H9 (cell line): ENCODE measurements at regions not wholly inside any gene's neighbourhood (a gene's known extent, or its start where the extent isn't known, plus 50 kb on each side); places are given as distances from the start of the nearest gene placed in this dataset.

Source experiments
- DNase-seq: peaks from one replicate; pipeline ENCODE4 v3.0.0-alpha.2; 2017
- H2AFZ ChIP-seq: one replicate; pipeline ENCODE4 v1.6.1; 2013; ENCODE audit warnings: mild to moderate bottlenecking, low read length, control low read depth, moderate library complexity
- H2AK5ac ChIP-seq: 2 replicates; pipeline ENCODE4 v1.6.1; 2013; ENCODE audit warnings: low read length, control low read depth, mixed read lengths; ENCODE audit not compliant: insufficient read length
- H2BK120ac ChIP-seq: one replicate; pipeline ENCODE4 v1.6.1; 2013; ENCODE audit warnings: low read depth, mild to moderate bottlenecking, low read length, control low read depth, inconsistent platforms; ENCODE audit not compliant: poor library complexity, severe bottlenecking
- H2BK12ac ChIP-seq: 2 replicates; pipeline ENCODE4 v1.6.1; 2013; ENCODE audit warnings: low read length, control low read depth, mixed read lengths, low read depth; ENCODE audit not compliant: insufficient read length
- H2BK15ac ChIP-seq: 2 replicates; pipeline ENCODE4 v1.6.1; 2013; ENCODE audit warnings: low read depth, low read length, control low read depth
- H2BK20ac ChIP-seq: one replicate; pipeline ENCODE4 v1.6.1; 2013; ENCODE audit warnings: low read depth, mild to moderate bottlenecking, low read length, control low read depth, inconsistent platforms; ENCODE audit not compliant: poor library complexity, severe bottlenecking
- H2BK5ac ChIP-seq: 2 replicates; pipeline ENCODE4 v1.6.1; 2013; ENCODE audit warnings: low read length, control low read depth, mixed read lengths; ENCODE audit not compliant: insufficient read length
- H3K14ac ChIP-seq: 2 replicates; pipeline ENCODE4 v1.6.1; 2013; ENCODE audit warnings: low read length, control low read depth; ENCODE audit not compliant: insufficient read depth
- H3K18ac ChIP-seq: 2 replicates; pipeline ENCODE4 v1.6.1; 2013; ENCODE audit warnings: low read depth, mild to moderate bottlenecking, mixed read lengths, low read length, control low read depth; ENCODE audit not compliant: insufficient read length
- H3K23ac ChIP-seq: 2 replicates; pipeline ENCODE4 v1.6.1; 2013; ENCODE audit warnings: low read length, control low read depth, mixed read lengths, low read depth; ENCODE audit not compliant: insufficient read length
- H3K23me2 ChIP-seq: 2 replicates; pipeline ENCODE4 v1.6.1; 2013; ENCODE audit warnings: low read depth, mild to moderate bottlenecking, mixed read lengths, low read length, control low read depth; ENCODE audit not compliant: insufficient read length, poor library complexity, severe bottlenecking
- H3K27ac ChIP-seq: 2 replicates; pipeline ENCODE4 v1.5.1; 2013; ENCODE audit warnings: low read length, control low read depth, mixed read lengths, low read depth; ENCODE audit not compliant: insufficient read length
- H3K27me3 ChIP-seq: 2 replicates; pipeline ENCODE4 v1.6.1; 2013; ENCODE audit warnings: low read length, control low read depth, inconsistent platforms; ENCODE audit not compliant: insufficient read depth
- H3K4ac ChIP-seq: 2 replicates; pipeline ENCODE4 v1.6.1; 2013; ENCODE audit warnings: low read depth, mild to moderate bottlenecking, control low read depth, inconsistent platforms, low read length, moderate library complexity
- H3K4me1 ChIP-seq: 2 replicates; pipeline ENCODE4 v1.6.1; 2013; ENCODE audit warnings: low read length, control low read depth, inconsistent platforms; ENCODE audit not compliant: insufficient read depth
- H3K4me2 ChIP-seq: 2 replicates; pipeline ENCODE4 v1.6.1; 2013; ENCODE audit warnings: low read length, control low read depth, mixed read lengths; ENCODE audit not compliant: insufficient read length, insufficient read depth
- H3K56ac ChIP-seq: 2 replicates; pipeline ENCODE4 v1.6.1; 2013; ENCODE audit warnings: low read depth, mild to moderate bottlenecking, mixed read lengths, low read length, control low read depth; ENCODE audit not compliant: insufficient read length
- H3K79me1 ChIP-seq: 2 replicates; pipeline ENCODE4 v1.6.1; 2013; ENCODE audit warnings: low read depth, mild to moderate bottlenecking, moderate library complexity, low read length, control low read depth, inconsistent platforms; ENCODE audit not compliant: insufficient read depth, poor library complexity, severe bottlenecking
- H3K79me2 ChIP-seq: 2 replicates; pipeline ENCODE4 v1.6.1; 2013; ENCODE audit warnings: low read length, control low read depth, inconsistent platforms; ENCODE audit not compliant: insufficient read depth
- H3K9ac ChIP-seq: 2 replicates; pipeline ENCODE4 v1.6.1; 2013; ENCODE audit warnings: low read length, control low read depth, mixed read lengths; ENCODE audit not compliant: insufficient read length; ENCODE audit errors: extremely low read depth
- H3K9me3 ChIP-seq: one replicate; pipeline ENCODE4 v1.6.1; 2013; ENCODE audit warnings: low read depth, low read length, inconsistent platforms; ENCODE audit not compliant: control insufficient read depth
- H3T11ph ChIP-seq: one replicate; pipeline ENCODE4 v1.6.1; 2013; ENCODE audit warnings: mild to moderate bottlenecking, low read length, control low read depth, inconsistent platforms
- H4K20me1 ChIP-seq: one replicate; pipeline ENCODE4 v1.6.1; 2013; ENCODE audit not compliant: control insufficient read depth, insufficient read length, insufficient read depth
- H4K5ac ChIP-seq: 2 replicates; pipeline ENCODE4 v1.6.1; 2013; ENCODE audit warnings: low read depth, mild to moderate bottlenecking, mixed read lengths, low read length, control low read depth; ENCODE audit not compliant: insufficient read length
- H4K8ac ChIP-seq: replicated peaks from 2 replicates; pipeline ENCODE4 v1.6.1; 2013; ENCODE audit warnings: low read length, control low read depth, mixed read lengths, low read depth; ENCODE audit not compliant: insufficient read length
- H4K91ac ChIP-seq: 2 replicates; pipeline ENCODE4 v1.6.1; 2013; ENCODE audit warnings: low read depth, mild to moderate bottlenecking, moderate library complexity, mixed read lengths, low read length, control low read depth; ENCODE audit not compliant: insufficient read length
- H3K27ac Mint-ChIP-seq, 3 experiments: 2 replicates in 2 of 3; 3 replicates in 1 of 3; pipeline ENCODE4 v1.8.0; 2020 to 2021; ENCODE audit warnings: mixed read lengths in 3 of 3, mild to moderate bottlenecking in 1 of 3, moderate library complexity in 1 of 3
- H3K27me3 Mint-ChIP-seq: 2 replicates; pipeline ENCODE4 v1.8.0; 2021; ENCODE audit warnings: low read depth, mild to moderate bottlenecking, moderate library complexity, mixed read lengths
- H3K36me3 Mint-ChIP-seq, 3 experiments: 2 replicates in 2 of 3; 3 replicates in 1 of 3; pipeline ENCODE4 v1.8.0; 2020 to 2021; ENCODE audit warnings: low read depth in 3 of 3, mixed read lengths in 3 of 3; ENCODE audit not compliant: insufficient read depth in 1 of 3
- H3K4me1 Mint-ChIP-seq, 2 experiments: 2 replicates each; pipeline ENCODE4 v1.8.0; 2020; ENCODE audit warnings: mixed read lengths in 2 of 2
- H3K4me3 Mint-ChIP-seq, 2 experiments: 2 replicates in 1 of 2; 3 replicates in 1 of 2; pipeline ENCODE4 v1.8.0; 2020 to 2021; ENCODE audit warnings: mild to moderate bottlenecking in 2 of 2, mixed read lengths in 2 of 2, moderate library complexity in 1 of 2
- H3K9me3 Mint-ChIP-seq, 2 experiments: 2 replicates in 1 of 2; 3 replicates in 1 of 2; pipeline ENCODE4 v1.8.0; 2020; ENCODE audit warnings: mild to moderate bottlenecking in 2 of 2, mixed read lengths in 2 of 2, moderate library complexity in 1 of 2
- WGBS: extraction: QIAGEN DNeasy Blood & Tissue Kit; methylation state at CpG from one replicate; pipeline ENCODE4 v1.1.7; 2013; ENCODE audit warnings: missing lambda C conversion rate, low lambda C conversion rate, mixed read lengths; ENCODE audit not compliant: insufficient read length; ENCODE audit errors: extremely low coverage; 5-methylcytosine and 5-hydroxymethylcytosine counted together
- TF ChIP-seq, protein P1 (sequence below): fragments of 200-600 bp; sonication (generic); conservative IDR thresholded peaks from 3 replicates; pipeline ENCODE4 v1.8.0; 2021; ENCODE audit warnings: antibody characterized with exemption, mild to moderate bottlenecking

DNA sequence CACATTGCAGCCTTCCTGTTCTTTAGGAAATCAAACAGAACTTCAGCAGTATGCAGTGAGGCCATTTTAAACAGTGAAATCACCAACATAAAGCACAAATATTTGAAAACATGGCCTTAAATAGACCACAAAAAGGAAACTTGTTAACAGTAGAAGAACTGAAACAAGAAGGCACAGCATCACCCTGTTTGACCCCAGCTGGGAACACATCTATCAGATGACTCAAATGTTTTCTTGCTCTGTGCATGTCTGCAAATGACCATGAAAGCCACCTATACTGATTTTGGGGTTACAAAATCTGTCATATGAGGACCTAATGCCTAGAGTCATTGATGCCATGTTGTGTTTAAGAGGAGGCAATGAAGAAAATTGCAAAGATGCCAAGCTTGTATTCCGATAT lies 123.8 kb upstream of the ADGRF1 start:
- H3K23ac ChIP-seq = no peak overlapping the region
- TF ChIP-seq, protein P1, sequence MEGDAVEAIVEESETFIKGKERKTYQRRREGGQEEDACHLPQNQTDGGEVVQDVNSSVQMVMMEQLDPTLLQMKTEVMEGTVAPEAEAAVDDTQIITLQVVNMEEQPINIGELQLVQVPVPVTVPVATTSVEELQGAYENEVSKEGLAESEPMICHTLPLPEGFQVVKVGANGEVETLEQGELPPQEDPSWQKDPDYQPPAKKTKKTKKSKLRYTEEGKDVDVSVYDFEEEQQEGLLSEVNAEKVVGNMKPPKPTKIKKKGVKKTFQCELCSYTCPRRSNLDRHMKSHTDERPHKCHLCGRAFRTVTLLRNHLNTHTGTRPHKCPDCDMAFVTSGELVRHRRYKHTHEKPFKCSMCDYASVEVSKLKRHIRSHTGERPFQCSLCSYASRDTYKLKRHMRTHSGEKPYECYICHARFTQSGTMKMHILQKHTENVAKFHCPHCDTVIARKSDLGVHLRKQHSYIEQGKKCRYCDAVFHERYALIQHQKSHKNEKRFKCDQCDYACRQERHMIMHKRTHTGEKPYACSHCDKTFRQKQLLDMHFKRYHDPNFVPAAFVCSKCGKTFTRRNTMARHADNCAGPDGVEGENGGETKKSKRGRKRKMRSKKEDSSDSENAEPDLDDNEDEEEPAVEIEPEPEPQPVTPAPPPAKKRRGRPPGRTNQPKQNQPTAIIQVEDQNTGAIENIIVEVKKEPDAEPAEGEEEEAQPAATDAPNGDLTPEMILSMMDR = no peak
- no peak overlapping the region for H4K91ac ChIP-seq
- H3K9ac ChIP-seq = no peak overlapping the region
- H3K9me3 ChIP-seq = no peaks in the 10 kb centered on the region
- DNase-seq = no peak
- no peak overlapping the region for H3K14ac ChIP-seq
- no peaks in the 10 kb centered on the region for H3K23me2 ChIP-seq
- no peaks in the 10 kb centered on the region for H3K27me3 ChIP-seq
- no peak overlapping the region for H2AFZ ChIP-seq
- no peak overlapping the region for H3K18ac ChIP-seq
- Mint-ChIP-seq H3K27me3 (no peaks in the 10 kb centered on the region), H3K4me1 (peaks cover 16 to 18% of the 10 kb centered on the region in 2 experiments), H3K36me3 (no peaks in the 10 kb centered on the region), H3K27ac (no peak overlapping the region), H3K9me3 (no peaks in the 10 kb centered on the region), H3K4me3 (no peak overlapping the region)
- H4K20me1 ChIP-seq = no peaks in the 10 kb centered on the region
- H2BK120ac ChIP-seq = no peak overlapping the region
- no peak overlapping the region for H2BK12ac ChIP-seq
- no peak overlapping the region for H3K4ac ChIP-seq
- H3K79me2 ChIP-seq = no peaks in the 10 kb centered on the region
- no peak overlapping the region for H4K8ac ChIP-seq
- H2BK20ac ChIP-seq = no peak overlapping the region
- no peaks in the 10 kb centered on the region for H3K79me1 ChIP-seq
- no CpG with 5 or more reads among the region's 1 CpG for WGBS
- H3T11ph ChIP-seq = no peak overlapping the region
- no peak overlapping the region for H3K56ac ChIP-seq
- H2BK15ac ChIP-seq = no peak overlapping the region
- H3K4me2 ChIP-seq = no peak overlapping the region
- no peaks in the 10 kb centered on the region; the same call in 1 of the 2 replicates for H3K4me1 ChIP-seq
- H4K5ac ChIP-seq = no peak overlapping the region
- no peak overlapping the region for H2BK5ac ChIP-seq
- no peak overlapping the region for H2AK5ac ChIP-seq
- no peak overlapping the region for H3K27ac ChIP-seq
